Esophagus squamous epithelium (tissue), 4 donors: ENCODE measurements at regions not wholly inside any gene's neighbourhood (a gene's known extent, or its start where the extent isn't known, plus 50 kb on each side); places are given as distances from the start of the nearest gene placed in this dataset.

Source experiments
- POLR2A ChIP-seq, 4 donors: fragments of 450-650 bp; IDR thresholded peaks; one replicate each; pipeline ENCODE4 v1.6.1; 2017; ENCODE audit warnings: antibody characterized with exemption in 4 of 4, mild to moderate bottlenecking in 4 of 4, moderate library complexity in 3 of 4
- TF ChIP-seq, protein P1 (sequence below), 6 experiments: fragments of 450-650 bp in 4 of 6; fragments of 200-600 bp in 2 of 6; sonication (generic) in 2 of 6; IDR thresholded peaks; one replicate each; pipeline ENCODE4 v1.5.1; 2016 to 2019; ENCODE audit warnings: antibody characterized with exemption in 6 of 6, mild to moderate bottlenecking in 4 of 6, moderate library complexity in 4 of 6

DNA sequence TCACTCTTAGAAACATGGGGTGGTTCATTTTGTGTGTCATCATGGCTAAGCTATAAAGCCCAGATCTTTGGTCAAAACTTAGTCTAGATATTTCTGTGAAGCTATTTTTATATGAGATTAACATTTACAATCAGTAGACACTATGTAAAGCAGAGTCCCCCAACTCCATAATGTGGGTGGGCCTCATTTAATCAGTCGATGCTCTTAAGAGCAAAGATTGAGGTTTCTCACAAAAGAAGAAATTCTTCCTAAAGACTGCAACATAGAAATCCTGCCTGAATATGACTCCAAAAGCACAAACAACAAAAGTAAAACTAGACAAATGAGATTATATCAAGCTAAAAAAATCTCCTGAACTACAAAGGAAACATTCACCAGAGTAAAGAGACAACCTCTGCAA lies 642.2 kb downstream of the DIAPH3 start:
- TF ChIP-seq, protein P1, sequence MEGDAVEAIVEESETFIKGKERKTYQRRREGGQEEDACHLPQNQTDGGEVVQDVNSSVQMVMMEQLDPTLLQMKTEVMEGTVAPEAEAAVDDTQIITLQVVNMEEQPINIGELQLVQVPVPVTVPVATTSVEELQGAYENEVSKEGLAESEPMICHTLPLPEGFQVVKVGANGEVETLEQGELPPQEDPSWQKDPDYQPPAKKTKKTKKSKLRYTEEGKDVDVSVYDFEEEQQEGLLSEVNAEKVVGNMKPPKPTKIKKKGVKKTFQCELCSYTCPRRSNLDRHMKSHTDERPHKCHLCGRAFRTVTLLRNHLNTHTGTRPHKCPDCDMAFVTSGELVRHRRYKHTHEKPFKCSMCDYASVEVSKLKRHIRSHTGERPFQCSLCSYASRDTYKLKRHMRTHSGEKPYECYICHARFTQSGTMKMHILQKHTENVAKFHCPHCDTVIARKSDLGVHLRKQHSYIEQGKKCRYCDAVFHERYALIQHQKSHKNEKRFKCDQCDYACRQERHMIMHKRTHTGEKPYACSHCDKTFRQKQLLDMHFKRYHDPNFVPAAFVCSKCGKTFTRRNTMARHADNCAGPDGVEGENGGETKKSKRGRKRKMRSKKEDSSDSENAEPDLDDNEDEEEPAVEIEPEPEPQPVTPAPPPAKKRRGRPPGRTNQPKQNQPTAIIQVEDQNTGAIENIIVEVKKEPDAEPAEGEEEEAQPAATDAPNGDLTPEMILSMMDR (IDR thresholded peaks at IDR 0.05), result no peak
- TF ChIP-seq POLR2A (IDR thresholded peaks at IDR 0.05), result no peak
